OCI-LY3 (cell line): ENCODE measurements at regions not wholly inside any gene's neighbourhood (a gene's known extent, or its start where the extent isn't known, plus 50 kb on each side); places are given as distances from the start of the nearest gene placed in this dataset.

Experiments
- CTCF ChIP-seq: fragments of 200-600, 300-600 bp; sonication (generic); IDR thresholded peaks from 2 replicates; pipeline ENCODE4 v1.5.1; 2014; ENCODE audit warnings: antibody characterized with exemption, low read length, low read depth
- EZH2phosphoT487 ChIP-seq: fragments of 200-600 bp; shearing (Covaris generic); IDR thresholded peaks from 2 replicates; pipeline ENCODE4 v1.6.1; 2018; ENCODE audit warnings: antibody characterized with exemption, mixed run types, low read depth

GRCh38 chr5:58335518-58335917 is 124.4 kb downstream of the PLK2 start:
- no peak for TF ChIP-seq CTCF
- no peak for TF ChIP-seq EZH2phosphoT487
